RWPE2 (cell line): ENCODE measurements at regions not wholly inside any gene's neighbourhood (a gene's known extent, or its start where the extent isn't known, plus 50 kb on each side); places are given as distances from the start of the nearest gene placed in this dataset.

Experiments
- ATAC-seq: fragments of 200-7000 bp; cut with Tn5 transposase; 3 replicates; pipeline ENCODE4 v1.9.1; 2021; ENCODE audit warnings: low read depth
- DNase-seq: peaks from one replicate; pipeline ENCODE4 v3.0.0-alpha.2; 2020; ENCODE audit warnings: low spot score
- H3K27ac ChIP-seq: fragments of 450-650 bp; 2 replicates; pipeline ENCODE4 v1.5.1; 2017; ENCODE audit warnings: mild to moderate bottlenecking; ENCODE audit not compliant: poor library complexity, severe bottlenecking
- H3K27me3 ChIP-seq: fragments of 250-450 bp; sonication (Bioruptor Pico); 2 replicates; pipeline ENCODE4 v1.5.1; 2021; ENCODE audit warnings: mild to moderate bottlenecking, moderate library complexity; ENCODE audit not compliant: insufficient read depth, poor library complexity, severe bottlenecking
- H3K36me3 ChIP-seq: fragments of 250-450 bp; sonication (Bioruptor Pico); 2 replicates; pipeline ENCODE4 v1.5.1; 2020; ENCODE audit warnings: low read depth, mild to moderate bottlenecking, moderate library complexity
- H3K4me1 ChIP-seq: fragments of 250-450 bp; sonication (Bioruptor Pico); 2 replicates; pipeline ENCODE4 v1.5.1; 2021; ENCODE audit warnings: mild to moderate bottlenecking, moderate library complexity; ENCODE audit not compliant: insufficient read depth, poor library complexity, severe bottlenecking
- H3K4me3 ChIP-seq: fragments of 250-450 bp; sonication (Bioruptor Pico); 2 replicates; pipeline ENCODE4 v1.5.1; 2021; ENCODE audit warnings: mild to moderate bottlenecking, moderate library complexity; ENCODE audit not compliant: severe bottlenecking
- H3K9me3 ChIP-seq: fragments of 250-450 bp; sonication (Bioruptor Pico); 2 replicates; pipeline ENCODE4 v1.5.1; 2021; ENCODE audit warnings: mild to moderate bottlenecking, moderate library complexity; ENCODE audit not compliant: severe bottlenecking
- CTCF ChIP-seq: fragments of 450-650 bp; IDR thresholded peaks from one replicate; pipeline ENCODE4 v1.5.1; 2017; ENCODE audit warnings: mild to moderate bottlenecking, moderate library complexity; ENCODE audit not compliant: poor library complexity, severe bottlenecking

GRCh38 chr16:76940251-76940650, 250.7 kb upstream of the MON1B start:
- no peak overlapping the region for H3K27ac ChIP-seq
- H3K9me3 ChIP-seq: no peaks in the 10 kb centered on the region
- H3K4me1 ChIP-seq: no peaks in the 10 kb centered on the region
- DNase-seq (no peak), ATAC-seq (no peak)
- no peaks in the 10 kb centered on the region for H3K27me3 ChIP-seq
- no peak overlapping the region for H3K4me3 ChIP-seq
- TF ChIP-seq CTCF: no peak
- H3K36me3 ChIP-seq: no peaks in the 10 kb centered on the region

- no peak overlapping the region for H3K27ac ChIP-seq
- H3K27me3 ChIP-seq: no peaks in the 10 kb centered on the region
- H3K4me3 ChIP-seq: no peak overlapping the region
- TF ChIP-seq CTCF: no peak
- ATAC-seq: peak; percentile 46; the same call in 2 of the 3 replicates
- DNase-seq: no peak
- H3K9me3 ChIP-seq: no peaks in the 10 kb centered on the region
- no peaks in the 10 kb centered on the region for H3K4me1 ChIP-seq
- H3K36me3 ChIP-seq: no peaks in the 10 kb centered on the region
These were observed 249.9 kb upstream of the MON1B start for GRCh38 chr16:76941113-76941512.

GRCh38 chr16:76942089-76942488, 248.9 kb upstream of the MON1B start:
- H3K27ac ChIP-seq: no peak overlapping the region
- H3K9me3 ChIP-seq: no peaks in the 10 kb centered on the region
- no peaks in the 10 kb centered on the region for H3K36me3 ChIP-seq
- H3K27me3 ChIP-seq: no peaks in the 10 kb centered on the region
- ATAC-seq (no peak), DNase-seq (no peak)
- H3K4me3 ChIP-seq: no peak overlapping the region
- peaks cover 6% of the 10 kb centered on the region for H3K4me1 ChIP-seq
- no peak for TF ChIP-seq CTCF

- H3K36me3 ChIP-seq: no peaks in the 10 kb centered on the region
- no peak for DNase-seq
- peaks cover 9% of the 10 kb centered on the region for H3K4me1 ChIP-seq
- H3K27ac ChIP-seq: no peak overlapping the region
- no peaks in the 10 kb centered on the region for H3K9me3 ChIP-seq
- ATAC-seq: no peak
- no peak overlapping the region for H3K4me3 ChIP-seq
- no peaks in the 10 kb centered on the region for H3K27me3 ChIP-seq
- no peak for TF ChIP-seq CTCF
These were observed 247.1 kb upstream of the MON1B start for GRCh38 chr16:76943921-76944320.

GRCh38 chr16:76946879-76947278, 244.1 kb upstream of the MON1B start:
- Histone ChIP-seq H3K27me3 (no peaks in the 10 kb centered on the region), H3K4me3 (no peak overlapping the region), H3K9me3 (no peaks in the 10 kb centered on the region), H3K4me1 (peaks cover 9% of the 10 kb centered on the region), H3K27ac (peak overlapping the region; percentile 19), H3K36me3 (no peaks in the 10 kb centered on the region)
- TF ChIP-seq CTCF: no peak
- DNase-seq (no peak), ATAC-seq (peak; percentile 98)
